ENCODE measurements at regions not wholly inside any gene's neighbourhood (a gene's known extent, or its start where the extent isn't known, plus 50 kb on each side); places are given as distances from the start of the nearest gene placed in this dataset.
A peak's percentile ranks its signal among the peaks of the same experiment; 100 is the strongest.

DNA sequence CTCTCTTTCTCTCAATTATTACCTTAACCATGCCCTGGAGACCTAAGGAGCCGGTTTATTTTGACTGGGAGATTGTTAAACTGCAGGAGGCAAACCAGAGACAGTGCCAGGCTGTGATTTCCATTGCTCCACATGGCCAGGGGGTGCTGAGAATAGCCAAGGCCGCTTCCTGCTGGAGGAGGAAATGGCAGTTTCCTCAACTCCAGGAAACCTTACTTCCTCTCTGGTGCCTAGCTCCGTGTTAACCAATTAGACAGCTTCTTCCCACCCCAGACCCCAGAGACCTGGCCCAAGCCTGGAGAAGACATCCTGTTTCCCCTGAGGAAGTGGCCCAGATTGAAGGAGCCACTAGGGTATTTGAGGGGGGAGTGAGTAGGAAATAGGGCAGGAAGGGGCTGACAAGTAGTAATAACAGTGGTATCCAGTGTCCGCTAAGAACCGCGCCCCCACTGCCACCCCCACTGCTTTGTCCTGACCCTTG is 161.2 kb downstream of the PLPP3 start:
- no peak for DNase-seq

- no peak for DNase-seq
Measured at GRCh38 chr1:56417646-56418045, 161.7 kb downstream of the PLPP3 start.

- no peak for DNase-seq
Measured at GRCh38 chr1:56416495-56416894, 162.9 kb downstream of the PLPP3 start.

DNA sequence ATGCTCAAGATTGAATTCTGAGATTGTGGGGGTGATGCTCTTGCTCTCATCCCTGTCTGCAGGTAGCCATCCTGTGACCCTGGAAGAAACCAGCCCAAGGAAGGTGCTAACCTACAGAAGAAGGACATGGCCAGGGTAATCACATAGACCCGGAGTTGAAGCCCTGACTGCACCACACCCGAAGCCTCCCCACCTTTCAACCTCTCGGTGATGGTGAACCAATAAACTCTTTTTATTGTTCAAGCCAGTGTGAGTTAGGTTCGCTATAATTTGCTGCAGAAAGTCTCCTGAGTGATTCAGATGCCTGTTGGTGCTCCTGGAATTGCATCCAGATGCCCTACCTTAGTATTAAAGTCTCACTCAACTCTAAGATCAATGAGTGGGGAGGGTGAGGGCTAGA is 163.6 kb downstream of the PLPP3 start:
- DNase-seq = no peak

GRCh38 chr1:56415258-56415657 is 164.1 kb downstream of the PLPP3 start:
- no peak for DNase-seq

DNA sequence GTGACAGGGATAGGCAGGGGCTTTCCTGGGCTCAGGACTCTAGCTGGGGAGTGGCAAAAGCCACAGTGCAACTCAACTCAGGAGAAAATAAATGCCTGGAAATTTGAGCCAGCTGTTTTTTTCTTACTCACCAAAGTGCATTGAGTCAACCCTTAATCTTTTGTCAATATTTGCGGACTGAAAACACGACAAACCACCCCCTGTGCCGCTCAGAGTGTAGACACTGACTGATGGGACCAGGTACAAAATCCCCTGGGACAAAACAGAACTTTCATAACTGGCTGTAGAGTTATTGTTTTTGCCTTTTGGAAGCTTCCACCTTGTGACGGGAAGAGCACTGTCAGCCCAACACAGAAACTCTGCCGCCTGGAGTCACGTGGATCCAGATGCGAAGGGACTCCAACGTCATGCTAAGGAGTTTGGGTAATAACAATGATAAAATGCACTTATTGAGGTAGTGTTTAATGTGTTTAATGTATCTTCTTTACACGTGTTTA is 164.6 kb downstream of the PLPP3 start:
- no peak for DNase-seq

DNA sequence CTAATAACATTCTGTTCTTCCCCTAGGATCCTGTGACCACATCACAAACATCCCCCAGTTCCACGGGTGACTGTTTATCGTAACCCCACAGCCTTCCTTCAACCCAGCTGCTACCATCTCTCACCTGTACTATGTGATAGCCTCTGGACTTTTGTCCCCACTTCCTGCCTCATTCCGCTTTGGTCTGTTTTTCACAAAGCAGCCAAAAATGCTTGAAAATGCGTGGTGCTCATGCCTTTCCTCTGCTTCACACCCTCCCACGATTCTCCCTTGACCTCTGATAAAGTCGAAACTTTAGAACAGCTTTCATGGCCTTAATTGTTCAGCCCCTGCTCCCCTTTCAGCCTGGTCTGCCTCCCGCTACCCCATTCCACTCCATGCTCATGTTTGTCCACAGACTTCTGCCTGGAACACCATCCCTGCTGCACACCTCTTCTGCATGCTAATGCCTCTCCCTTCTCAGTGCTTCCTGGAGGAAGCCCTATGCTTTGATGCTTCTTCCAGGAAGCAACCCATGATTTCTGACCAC is 165.6 kb downstream of the PLPP3 start:
- no peak for DNase-seq

DNA sequence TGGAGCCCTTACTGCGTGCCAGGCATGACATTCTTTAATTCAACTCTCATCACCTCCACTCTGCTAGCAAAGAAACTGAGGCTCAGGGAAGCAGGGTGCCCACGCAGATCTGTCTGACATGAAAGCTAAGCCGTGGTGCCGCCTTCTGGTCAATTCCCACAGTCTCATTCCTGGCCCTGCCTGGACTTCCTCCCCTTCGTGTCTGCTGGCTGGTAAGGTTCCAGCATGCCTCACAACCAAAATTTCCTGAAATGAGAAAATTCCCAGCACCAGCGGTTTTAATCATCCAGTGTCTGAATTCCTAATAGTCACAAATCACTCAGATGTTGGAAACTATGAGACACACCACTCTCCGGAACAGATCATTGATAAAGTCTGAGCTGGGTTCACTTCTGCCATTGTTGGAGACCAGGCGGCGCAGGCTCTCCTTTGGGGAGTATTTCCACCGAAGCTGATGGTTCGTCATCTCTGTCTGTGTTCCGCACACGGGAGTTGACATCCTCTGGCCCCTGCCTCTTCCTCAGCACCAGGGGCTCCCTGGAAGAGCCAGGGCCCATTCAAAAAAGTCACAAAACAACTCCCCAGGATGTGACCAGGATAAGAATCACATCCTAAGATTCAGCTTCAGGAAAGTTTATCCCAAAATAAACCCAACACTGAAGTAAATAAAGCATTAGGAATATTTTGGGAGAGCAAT is 167.7 kb downstream of the PLPP3 start:
- DNase-seq = peak in 15 of 56 donors; percentile 4 to 30 (median 14)

- DNase-seq = no peak
Measured at GRCh38 chr1:56411021-56411420, 168.3 kb downstream of the PLPP3 start.

- no peak for DNase-seq
Measured at GRCh38 chr1:56410405-56410804, 169.0 kb downstream of the PLPP3 start.

GRCh38 chr1:56409112-56409691 is 170.2 kb downstream of the PLPP3 start:
- no peak for DNase-seq

GRCh38 chr1:56406821-56407220 is 172.5 kb downstream of the PLPP3 start:
- no peak for DNase-seq

GRCh38 chr1:56404561-56405030 is 174.8 kb downstream of the PLPP3 start:
- DNase-seq = no peak

DNA sequence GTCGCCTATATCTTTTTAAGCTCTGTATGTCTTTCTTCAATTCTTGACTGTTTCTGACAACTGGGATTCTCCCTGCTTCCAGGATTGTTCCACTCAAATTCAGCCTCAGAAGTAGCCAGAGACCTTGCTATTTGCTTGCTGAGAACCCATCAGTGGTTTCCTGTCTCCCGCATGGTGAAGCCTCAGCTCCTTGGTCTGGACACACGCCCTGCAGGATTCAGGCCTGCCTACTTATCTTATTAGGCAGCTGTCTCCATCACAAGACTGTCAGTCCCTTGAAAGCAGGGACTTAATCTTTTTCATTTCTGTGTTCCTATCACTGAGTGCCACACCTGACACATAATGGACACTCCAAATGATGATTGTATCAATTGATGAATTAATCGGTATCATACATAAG is 175.3 kb downstream of the PLPP3 start:
- DNase-seq = no peak

DNA sequence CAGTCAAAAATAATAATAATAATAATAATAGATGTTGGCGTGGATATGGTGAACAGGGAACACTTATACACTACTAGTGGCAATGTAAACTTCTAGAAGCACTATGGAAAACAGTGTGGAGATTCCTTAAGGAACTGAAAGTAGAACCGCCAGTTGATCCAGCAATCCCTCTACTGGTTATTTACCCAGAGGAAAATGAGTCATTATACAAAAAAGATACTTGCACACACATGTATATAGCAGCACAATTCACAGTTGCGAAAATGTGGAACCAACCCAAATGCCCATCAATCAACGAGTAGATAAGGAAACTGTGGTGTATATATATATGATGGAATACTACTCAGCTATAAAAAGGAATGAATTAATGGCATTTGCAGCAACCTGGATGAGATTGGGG is 176.0 kb downstream of the PLPP3 start:
- DNase-seq = no peak

DNA sequence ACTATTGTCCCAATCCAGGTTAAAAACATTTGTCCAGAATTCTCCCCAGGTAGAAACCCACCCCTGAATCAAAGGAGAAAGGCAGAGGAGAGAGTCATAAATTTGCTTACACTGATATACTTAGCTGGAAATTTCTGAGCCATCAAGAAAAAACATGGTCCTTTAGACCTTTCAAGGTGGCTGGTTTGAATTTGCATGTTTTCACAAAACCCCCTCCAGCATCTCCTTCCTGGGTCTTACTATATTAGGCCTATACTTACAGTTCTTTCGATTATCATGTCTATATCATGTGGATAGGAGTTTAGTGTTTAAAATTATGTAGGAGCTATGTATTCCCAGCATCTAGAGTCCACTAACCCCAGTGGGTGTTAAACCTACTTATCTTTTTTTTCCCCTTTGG is 178.2 kb downstream of the PLPP3 start:
- no peak for DNase-seq

GRCh38 chr1:56400526-56400925 is 178.8 kb downstream of the PLPP3 start:
- no peak for DNase-seq

GRCh38 chr1:56399795-56400194 is 179.6 kb downstream of the PLPP3 start:
- no peak for DNase-seq

- no peak for DNase-seq
Measured at GRCh38 chr1:56399326-56399725, 180.0 kb downstream of the PLPP3 start.

DNA sequence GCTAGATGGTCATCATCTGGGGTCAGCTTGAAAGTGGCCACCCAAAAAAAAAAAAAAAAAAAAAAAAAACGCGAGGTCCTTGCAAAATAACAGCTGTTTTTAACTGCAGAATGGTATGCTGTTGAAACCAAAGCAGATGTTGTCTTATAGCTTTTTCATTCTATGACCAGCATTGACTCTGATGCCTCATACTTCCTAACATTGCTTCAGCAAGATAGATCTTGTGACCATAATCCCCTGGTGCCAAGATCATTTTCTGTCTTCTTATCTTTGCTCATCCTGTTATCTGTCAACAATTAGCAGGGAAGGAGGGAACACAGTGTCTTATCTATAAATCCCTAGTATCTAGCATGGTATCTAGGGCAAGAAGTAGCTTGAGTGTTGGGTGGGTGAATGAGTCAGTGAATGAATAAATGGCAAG is 181.5 kb downstream of the PLPP3 start:
- DNase-seq = no peak

DNA sequence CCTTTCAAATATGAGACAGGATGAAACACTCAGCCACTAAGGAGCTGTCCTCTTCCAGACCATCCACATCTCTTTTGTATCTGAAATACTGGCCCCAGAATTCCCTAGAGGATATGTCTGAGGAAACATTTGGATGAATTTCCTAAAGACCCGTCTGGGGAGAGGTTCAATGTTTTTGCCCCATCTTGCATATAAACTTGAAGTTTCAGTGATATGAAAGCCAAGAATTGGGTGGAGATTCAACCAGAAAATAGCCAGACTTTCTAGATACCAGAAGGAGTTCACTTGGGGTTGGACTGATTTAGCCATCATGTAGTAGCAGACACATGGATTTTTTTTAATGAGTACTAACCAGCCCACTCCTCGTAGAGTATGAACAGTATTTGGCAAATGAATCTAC is 182.0 kb downstream of the PLPP3 start:
- DNase-seq = no peak

GRCh38 chr1:56396581-56396980 is 182.8 kb downstream of the PLPP3 start:
- no peak for DNase-seq

- DNase-seq = no peak
Measured at GRCh38 chr1:56395776-56396175, 183.6 kb downstream of the PLPP3 start.
